ENCODE measurements at regions not wholly inside any gene's neighbourhood (a gene's known extent, or its start where the extent isn't known, plus 50 kb on each side); places are given as distances from the start of the nearest gene placed in this dataset.

DNA sequence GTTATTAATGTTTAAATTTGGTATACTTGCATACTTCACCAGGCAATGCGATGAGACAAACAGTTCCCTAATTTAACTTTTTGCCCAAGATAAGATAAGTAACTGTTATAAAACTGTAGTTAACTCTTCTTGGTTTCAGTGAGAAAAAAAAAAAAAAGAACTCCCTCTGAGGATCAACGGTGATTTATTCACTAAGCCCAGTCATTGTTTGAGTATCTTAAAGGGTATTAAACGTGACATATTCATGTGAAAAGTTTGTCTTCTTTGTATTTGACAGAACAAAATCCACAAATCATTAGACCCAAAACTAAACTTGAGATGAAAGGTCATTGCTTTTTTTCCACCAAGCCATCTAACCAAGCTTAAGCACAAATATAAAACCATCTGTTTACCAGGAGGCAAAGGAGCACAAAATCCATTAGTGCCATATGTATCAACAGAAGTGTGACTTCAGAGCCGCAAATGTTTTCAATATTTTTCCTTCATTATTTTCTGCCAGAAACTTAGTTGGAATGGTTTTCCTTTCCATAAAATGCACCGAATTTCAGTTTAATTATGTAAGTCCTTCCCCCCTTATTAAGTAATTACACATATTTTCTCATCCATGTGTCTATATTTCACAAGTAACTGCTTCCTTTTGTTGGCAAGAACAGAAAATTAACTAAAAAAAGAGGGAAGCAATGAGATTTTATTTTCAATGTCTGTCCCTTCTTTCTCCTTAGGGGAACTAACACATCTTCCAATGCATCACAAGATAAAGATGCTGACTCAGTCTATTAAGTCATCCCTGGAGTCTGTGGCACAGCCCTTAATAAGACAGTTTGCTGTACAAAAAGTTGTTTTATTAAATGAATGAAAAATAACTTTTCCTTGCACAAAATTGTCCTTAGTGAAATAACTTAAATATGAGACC, 92.2 kb upstream of the RAP2B start:
- DNase-seq (ENCODE audit: low spot score) (no peak), ATAC-seq (no peak)
- ChIA-PET POLR2A (interaction anchor here (0.7 kb wide), 1 partner anchor 20 kb away, joined by 3 read pairs; no protein-coding TSS in a partner anchor), CTCF (interaction anchor here (0.7 kb wide), 1 partner anchor 279 kb away, joined by 3 read pairs; no protein-coding TSS in a partner anchor)
- Mint-ChIP-seq H3K36me3 (no peaks in the 10 kb centered on the region), H3K4me1 (no peaks in the 10 kb centered on the region), H3K27ac (no peak overlapping the region), H3K4me3 (no peak overlapping the region), H3K27me3 (ENCODE audit: low read depth) (no peaks in the 10 kb centered on the region), H3K9me3 (no peaks in the 10 kb centered on the region)
- TF ChIP-seq, protein P1, sequence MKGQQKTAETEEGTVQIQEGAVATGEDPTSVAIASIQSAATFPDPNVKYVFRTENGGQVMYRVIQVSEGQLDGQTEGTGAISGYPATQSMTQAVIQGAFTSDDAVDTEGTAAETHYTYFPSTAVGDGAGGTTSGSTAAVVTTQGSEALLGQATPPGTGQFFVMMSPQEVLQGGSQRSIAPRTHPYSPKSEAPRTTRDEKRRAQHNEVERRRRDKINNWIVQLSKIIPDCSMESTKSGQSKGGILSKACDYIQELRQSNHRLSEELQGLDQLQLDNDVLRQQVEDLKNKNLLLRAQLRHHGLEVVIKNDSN (CRISPR knock-in tag; IDR thresholded peaks at IDR 0.05): no peak
- TF ChIP-seq, protein P2, sequence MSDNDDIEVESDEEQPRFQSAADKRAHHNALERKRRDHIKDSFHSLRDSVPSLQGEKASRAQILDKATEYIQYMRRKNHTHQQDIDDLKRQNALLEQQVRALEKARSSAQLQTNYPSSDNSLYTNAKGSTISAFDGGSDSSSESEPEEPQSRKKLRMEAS (CRISPR knock-in tag; IDR thresholded peaks at IDR 0.05): no peak
- TF ChIP-seq SOX15 (CRISPR knock-in tag; IDR thresholded peaks at IDR 0.05) (no peak), IRF2 (CRISPR knock-in tag; IDR thresholded peaks at IDR 0.05; ENCODE audit: borderline replicate concordance, low read depth) (no peak), TEAD1 (CRISPR knock-in tag; IDR thresholded peaks at IDR 0.05) (no peak), HMGA2 (CRISPR knock-in tag; IDR thresholded peaks at IDR 0.05) (no peak), RELA (CRISPR knock-in tag; IDR thresholded peaks at IDR 0.05; ENCODE audit: borderline replicate concordance) (no peak)
- TF ChIP-seq, protein P3, sequence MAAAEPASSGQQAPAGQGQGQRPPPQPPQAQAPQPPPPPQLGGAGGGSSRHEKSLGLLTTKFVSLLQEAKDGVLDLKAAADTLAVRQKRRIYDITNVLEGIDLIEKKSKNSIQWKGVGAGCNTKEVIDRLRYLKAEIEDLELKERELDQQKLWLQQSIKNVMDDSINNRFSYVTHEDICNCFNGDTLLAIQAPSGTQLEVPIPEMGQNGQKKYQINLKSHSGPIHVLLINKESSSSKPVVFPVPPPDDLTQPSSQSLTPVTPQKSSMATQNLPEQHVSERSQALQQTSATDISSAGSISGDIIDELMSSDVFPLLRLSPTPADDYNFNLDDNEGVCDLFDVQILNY (CRISPR knock-in tag; IDR thresholded peaks at IDR 0.05): no peak
- TF ChIP-seq, protein P4, sequence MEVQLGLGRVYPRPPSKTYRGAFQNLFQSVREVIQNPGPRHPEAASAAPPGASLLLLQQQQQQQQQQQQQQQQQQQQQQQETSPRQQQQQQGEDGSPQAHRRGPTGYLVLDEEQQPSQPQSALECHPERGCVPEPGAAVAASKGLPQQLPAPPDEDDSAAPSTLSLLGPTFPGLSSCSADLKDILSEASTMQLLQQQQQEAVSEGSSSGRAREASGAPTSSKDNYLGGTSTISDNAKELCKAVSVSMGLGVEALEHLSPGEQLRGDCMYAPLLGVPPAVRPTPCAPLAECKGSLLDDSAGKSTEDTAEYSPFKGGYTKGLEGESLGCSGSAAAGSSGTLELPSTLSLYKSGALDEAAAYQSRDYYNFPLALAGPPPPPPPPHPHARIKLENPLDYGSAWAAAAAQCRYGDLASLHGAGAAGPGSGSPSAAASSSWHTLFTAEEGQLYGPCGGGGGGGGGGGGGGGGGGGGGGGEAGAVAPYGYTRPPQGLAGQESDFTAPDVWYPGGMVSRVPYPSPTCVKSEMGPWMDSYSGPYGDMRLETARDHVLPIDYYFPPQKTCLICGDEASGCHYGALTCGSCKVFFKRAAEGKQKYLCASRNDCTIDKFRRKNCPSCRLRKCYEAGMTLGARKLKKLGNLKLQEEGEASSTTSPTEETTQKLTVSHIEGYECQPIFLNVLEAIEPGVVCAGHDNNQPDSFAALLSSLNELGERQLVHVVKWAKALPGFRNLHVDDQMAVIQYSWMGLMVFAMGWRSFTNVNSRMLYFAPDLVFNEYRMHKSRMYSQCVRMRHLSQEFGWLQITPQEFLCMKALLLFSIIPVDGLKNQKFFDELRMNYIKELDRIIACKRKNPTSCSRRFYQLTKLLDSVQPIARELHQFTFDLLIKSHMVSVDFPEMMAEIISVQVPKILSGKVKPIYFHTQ (CRISPR knock-in tag; IDR thresholded peaks at IDR 0.05): no peak
- TF ChIP-seq, protein P5, sequence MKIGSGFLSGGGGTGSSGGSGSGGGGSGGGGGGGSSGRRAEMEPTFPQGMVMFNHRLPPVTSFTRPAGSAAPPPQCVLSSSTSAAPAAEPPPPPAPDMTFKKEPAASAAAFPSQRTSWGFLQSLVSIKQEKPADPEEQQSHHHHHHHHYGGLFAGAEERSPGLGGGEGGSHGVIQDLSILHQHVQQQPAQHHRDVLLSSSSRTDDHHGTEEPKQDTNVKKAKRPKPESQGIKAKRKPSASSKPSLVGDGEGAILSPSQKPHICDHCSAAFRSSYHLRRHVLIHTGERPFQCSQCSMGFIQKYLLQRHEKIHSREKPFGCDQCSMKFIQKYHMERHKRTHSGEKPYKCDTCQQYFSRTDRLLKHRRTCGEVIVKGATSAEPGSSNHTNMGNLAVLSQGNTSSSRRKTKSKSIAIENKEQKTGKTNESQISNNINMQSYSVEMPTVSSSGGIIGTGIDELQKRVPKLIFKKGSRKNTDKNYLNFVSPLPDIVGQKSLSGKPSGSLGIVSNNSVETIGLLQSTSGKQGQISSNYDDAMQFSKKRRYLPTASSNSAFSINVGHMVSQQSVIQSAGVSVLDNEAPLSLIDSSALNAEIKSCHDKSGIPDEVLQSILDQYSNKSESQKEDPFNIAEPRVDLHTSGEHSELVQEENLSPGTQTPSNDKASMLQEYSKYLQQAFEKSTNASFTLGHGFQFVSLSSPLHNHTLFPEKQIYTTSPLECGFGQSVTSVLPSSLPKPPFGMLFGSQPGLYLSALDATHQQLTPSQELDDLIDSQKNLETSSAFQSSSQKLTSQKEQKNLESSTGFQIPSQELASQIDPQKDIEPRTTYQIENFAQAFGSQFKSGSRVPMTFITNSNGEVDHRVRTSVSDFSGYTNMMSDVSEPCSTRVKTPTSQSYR (CRISPR knock-in tag; IDR thresholded peaks at IDR 0.05): no peak
- TF ChIP-seq, protein P6, sequence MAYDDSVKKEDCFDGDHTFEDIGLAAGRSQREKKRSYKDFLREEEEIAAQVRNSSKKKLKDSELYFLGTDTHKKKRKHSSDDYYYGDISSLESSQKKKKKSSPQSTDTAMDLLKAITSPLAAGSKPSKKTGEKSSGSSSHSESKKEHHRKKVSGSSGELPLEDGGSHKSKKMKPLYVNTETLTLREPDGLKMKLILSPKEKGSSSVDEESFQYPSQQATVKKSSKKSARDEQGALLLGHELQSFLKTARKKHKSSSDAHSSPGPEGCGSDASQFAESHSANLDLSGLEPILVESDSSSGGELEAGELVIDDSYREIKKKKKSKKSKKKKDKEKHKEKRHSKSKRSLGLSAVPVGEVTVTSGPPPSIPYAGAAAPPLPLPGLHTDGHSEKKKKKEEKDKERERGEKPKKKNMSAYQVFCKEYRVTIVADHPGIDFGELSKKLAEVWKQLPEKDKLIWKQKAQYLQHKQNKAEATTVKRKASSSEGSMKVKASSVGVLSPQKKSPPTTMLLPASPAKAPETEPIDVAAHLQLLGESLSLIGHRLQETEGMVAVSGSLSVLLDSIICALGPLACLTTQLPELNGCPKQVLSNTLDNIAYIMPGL (CRISPR knock-in tag; IDR thresholded peaks at IDR 0.05): no peak

DNA sequence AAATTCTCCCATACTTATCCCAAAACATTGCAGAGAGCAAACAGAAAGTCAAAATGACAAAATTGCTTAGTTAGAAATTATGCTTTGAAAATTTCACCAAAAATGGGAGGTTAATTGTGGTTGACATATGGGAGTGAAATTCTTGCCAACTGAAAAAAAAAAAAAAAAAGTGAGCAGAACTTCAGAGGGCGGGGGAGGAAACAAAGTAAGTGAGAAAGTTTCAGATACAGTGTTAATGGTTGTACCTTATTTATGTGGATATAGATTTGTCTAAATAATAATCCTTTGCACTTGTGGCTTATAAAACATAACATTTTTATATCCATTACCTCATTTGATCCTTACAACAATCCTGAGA, 91.5 kb upstream of the RAP2B start:
- Mint-ChIP-seq H3K9me3 (no peaks in the 10 kb centered on the region), H3K4me1 (no peaks in the 10 kb centered on the region), H3K36me3 (no peaks in the 10 kb centered on the region), H3K27ac (no peak overlapping the region), H3K4me3 (no peak overlapping the region), H3K27me3 (ENCODE audit: low read depth) (no peaks in the 10 kb centered on the region)
- ChIA-PET POLR2A (no interaction called here), CTCF (no interaction called here)
- DNase-seq (ENCODE audit: low spot score) (no peak), ATAC-seq (no peak)
- TF ChIP-seq ZNF138 (CRISPR knock-in tag; conservative IDR thresholded peaks at IDR 0.05): no peak
- TF ChIP-seq ZNF317 (CRISPR knock-in tag; IDR thresholded peaks at IDR 0.05; ENCODE audit: borderline replicate concordance, low read depth): no peak
- TF ChIP-seq MYBL2 (CRISPR knock-in tag; IDR thresholded peaks at IDR 0.05): no peak
- no peak for TF ChIP-seq SP1 (CRISPR knock-in tag; conservative IDR thresholded peaks at IDR 0.05)
- TF ChIP-seq ZNF263 (CRISPR knock-in tag; IDR thresholded peaks at IDR 0.05; ENCODE audit: low read depth): no peak
- TF ChIP-seq NR2C2 (CRISPR knock-in tag; IDR thresholded peaks at IDR 0.05): no peak
- TF ChIP-seq TCF7 (CRISPR knock-in tag; IDR thresholded peaks at IDR 0.05; ENCODE audit: low read depth): no peak
- no peak for TF ChIP-seq ZNF671 (CRISPR knock-in tag; IDR thresholded peaks at IDR 0.05)
- TF ChIP-seq, protein P7, sequence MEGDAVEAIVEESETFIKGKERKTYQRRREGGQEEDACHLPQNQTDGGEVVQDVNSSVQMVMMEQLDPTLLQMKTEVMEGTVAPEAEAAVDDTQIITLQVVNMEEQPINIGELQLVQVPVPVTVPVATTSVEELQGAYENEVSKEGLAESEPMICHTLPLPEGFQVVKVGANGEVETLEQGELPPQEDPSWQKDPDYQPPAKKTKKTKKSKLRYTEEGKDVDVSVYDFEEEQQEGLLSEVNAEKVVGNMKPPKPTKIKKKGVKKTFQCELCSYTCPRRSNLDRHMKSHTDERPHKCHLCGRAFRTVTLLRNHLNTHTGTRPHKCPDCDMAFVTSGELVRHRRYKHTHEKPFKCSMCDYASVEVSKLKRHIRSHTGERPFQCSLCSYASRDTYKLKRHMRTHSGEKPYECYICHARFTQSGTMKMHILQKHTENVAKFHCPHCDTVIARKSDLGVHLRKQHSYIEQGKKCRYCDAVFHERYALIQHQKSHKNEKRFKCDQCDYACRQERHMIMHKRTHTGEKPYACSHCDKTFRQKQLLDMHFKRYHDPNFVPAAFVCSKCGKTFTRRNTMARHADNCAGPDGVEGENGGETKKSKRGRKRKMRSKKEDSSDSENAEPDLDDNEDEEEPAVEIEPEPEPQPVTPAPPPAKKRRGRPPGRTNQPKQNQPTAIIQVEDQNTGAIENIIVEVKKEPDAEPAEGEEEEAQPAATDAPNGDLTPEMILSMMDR (IDR thresholded peaks at IDR 0.05): no peak
- TF ChIP-seq CREB1 (CRISPR knock-in tag; IDR thresholded peaks at IDR 0.05): no peak
- TF ChIP-seq, protein P8, sequence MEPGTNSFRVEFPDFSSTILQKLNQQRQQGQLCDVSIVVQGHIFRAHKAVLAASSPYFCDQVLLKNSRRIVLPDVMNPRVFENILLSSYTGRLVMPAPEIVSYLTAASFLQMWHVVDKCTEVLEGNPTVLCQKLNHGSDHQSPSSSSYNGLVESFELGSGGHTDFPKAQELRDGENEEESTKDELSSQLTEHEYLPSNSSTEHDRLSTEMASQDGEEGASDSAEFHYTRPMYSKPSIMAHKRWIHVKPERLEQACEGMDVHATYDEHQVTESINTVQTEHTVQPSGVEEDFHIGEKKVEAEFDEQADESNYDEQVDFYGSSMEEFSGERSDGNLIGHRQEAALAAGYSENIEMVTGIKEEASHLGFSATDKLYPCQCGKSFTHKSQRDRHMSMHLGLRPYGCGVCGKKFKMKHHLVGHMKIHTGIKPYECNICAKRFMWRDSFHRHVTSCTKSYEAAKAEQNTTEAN (CRISPR knock-in tag; IDR thresholded peaks at IDR 0.05): no peak

Measured in WTC11 (cell line).